ENCODE measurements at regions not wholly inside any gene's neighbourhood (a gene's known extent, or its start where the extent isn't known, plus 50 kb on each side); places are given as distances from the start of the nearest gene placed in this dataset.

- TF ChIP-seq CTCF (IDR thresholded peaks at IDR 0.05), result no peak
- no peak for TF ChIP-seq POLR2A (IDR thresholded peaks at IDR 0.05)
Measured at GRCh38 chr1:173332026-173332425, 124.9 kb upstream of the TNFSF4 start.
